Right renal pelvis (tissue), 4 donors: ENCODE measurements at regions not wholly inside any gene's neighbourhood (a gene's known extent, or its start where the extent isn't known, plus 50 kb on each side); places are given as distances from the start of the nearest gene placed in this dataset.

Source experiments
- DNase-seq, 4 donors: peaks; one replicate each; pipeline ENCODE4 v3.0.0-alpha.2; 2013; ENCODE audit warnings: low read depth in 4 of 4, low spot score in 3 of 4, missing footprints in 1 of 4

DNA sequence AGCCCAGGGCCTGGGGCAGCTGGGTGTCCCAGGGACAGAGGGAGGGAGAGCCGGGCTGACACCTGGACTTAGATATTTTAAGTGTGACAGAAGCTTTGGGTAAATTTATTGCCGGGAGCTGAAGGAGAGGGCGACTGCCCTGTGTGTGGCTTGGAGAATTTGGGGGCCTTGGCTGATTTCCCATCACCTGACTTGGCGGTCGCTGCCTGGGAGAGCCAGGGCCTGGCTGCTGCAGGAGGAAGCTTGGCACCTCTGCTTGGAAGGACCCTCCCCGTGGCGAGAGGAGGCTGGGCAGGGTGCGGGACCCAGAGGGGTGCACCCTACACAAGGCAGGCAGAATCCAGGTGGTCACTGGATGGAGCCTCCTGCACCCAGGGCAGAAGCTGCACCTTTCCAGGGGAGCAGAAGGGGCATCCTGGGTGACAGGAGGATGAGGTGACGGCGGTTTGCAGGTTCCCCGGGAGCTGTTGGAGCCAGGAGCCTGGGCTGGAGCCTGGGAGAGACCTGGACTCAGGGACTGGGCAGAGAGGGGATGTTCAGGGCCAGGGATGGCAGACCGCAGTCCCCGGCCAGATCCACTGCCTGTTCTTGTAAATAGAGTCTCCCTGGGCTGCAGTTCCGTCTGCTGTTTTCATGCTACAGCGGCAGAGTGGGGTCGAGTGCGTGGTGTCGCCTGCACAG lies 72.0 kb downstream of the RGS12 start:
- no peak for DNase-seq

DNA sequence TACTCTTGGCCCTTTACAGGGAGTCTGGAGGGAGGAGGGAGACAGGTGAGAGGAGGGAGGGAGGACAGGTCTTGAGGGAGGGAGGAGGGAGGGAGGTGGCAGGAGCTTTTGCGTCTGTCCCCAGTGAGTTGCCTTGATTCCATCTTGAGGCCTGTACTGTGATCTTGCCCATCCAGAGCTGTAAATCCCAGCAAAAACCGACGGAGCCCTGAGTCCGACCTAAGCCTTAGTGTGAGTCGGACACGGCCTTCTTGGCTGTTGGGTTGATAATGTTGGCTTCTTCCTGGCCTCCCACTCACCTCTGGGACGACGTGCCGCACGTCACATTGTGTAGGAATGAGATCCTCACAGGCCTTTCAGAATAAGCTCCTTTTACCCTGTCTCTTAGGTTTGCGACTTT lies 72.5 kb downstream of the RGS12 start:
- no peak for DNase-seq

- DNase-seq, result no peak
These were observed 73.3 kb downstream of the RGS12 start for GRCh38 chr4:3365871-3366842.

- DNase-seq, result no peak
These were observed 74.3 kb downstream of the RGS12 start for GRCh38 chr4:3366893-3367775.

DNA sequence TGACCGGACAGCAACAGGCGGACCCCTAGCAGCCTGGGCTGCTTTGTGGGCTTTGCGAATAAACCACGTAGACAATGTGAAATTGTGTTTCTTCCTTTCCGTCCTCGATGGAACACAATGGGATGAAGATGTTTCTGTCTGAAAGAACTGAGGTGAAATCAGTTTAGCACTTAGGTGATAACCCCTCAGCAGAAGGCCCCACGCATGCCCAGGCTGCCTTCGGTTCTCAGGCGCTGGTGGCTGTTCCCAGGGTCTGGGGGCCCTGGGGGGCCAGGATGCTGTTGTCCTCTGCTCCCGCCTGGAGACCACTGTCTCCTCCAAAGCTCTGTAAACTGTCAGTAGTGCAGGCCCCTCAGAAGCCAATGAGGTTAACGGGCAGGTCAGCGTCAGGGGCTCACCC lies 73.9 kb upstream of the HGFAC start:
- DNase-seq, result no peak

DNA sequence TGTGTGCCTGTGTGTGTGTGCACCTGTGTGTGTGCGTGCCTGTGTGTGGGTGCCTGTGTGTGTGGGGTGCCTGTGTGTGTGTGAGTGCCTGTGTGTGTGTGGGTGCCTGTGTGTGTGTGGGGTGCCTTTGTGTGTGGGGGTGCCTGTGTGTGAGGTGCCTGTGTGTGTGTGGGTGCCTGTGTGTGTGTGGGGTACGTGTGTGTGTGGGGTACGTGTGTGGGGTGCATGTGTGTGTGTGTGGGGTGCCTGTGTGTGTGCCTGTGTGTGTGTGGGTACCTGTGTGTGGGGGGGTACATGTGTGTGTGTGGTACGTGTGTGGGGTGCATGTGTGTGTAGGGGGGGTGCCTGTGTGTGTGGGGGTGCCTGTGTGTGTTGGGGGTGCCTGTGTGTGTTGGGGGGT lies 73.4 kb upstream of the HGFAC start:
- DNase-seq, result no peak

DNA sequence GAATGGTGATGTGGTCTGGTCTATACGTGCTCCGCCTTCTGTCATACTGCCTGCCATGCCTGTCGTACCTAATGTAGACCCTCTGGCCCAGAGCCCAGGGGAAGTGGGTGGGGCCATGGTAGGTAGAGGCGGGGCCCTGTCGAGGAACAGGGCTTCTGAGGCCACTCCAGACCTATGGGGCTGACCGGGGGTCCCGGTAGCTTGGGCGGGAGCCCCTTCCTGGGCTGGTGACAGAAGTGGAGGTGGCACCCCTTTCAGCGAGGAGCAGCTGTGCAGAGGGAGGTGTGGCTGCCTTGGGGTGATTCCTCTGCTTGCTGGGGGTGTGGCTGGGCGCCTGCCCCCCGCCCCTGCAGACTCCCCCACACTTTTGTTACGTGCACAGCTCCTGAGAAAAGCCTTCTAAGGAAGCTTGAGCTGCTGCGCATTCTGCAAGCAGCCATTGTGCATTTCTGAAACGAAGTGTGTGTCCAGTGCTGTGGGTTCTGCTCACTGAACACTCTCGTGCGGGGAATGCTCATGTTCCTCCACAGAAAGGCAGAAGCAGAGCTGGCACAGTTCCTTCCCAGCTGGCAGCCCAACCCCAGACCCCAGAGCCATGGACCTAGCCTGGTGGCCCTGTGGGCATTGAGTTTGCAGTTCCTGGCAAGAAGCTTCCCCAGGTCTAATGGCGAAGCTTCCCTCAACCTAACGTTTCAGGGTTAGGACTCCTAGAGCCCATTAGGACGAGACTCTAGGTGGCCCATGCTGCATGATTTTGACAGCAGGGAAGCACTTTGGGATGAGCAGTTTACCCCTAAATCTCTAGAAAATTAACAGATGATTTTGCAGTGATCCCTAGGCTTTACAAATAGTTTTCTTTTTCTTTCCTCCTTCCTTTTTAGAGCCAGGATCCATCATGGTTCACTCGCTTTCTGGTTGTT lies 72.7 kb upstream of the HGFAC start:
- DNase-seq, result no peak

DNA sequence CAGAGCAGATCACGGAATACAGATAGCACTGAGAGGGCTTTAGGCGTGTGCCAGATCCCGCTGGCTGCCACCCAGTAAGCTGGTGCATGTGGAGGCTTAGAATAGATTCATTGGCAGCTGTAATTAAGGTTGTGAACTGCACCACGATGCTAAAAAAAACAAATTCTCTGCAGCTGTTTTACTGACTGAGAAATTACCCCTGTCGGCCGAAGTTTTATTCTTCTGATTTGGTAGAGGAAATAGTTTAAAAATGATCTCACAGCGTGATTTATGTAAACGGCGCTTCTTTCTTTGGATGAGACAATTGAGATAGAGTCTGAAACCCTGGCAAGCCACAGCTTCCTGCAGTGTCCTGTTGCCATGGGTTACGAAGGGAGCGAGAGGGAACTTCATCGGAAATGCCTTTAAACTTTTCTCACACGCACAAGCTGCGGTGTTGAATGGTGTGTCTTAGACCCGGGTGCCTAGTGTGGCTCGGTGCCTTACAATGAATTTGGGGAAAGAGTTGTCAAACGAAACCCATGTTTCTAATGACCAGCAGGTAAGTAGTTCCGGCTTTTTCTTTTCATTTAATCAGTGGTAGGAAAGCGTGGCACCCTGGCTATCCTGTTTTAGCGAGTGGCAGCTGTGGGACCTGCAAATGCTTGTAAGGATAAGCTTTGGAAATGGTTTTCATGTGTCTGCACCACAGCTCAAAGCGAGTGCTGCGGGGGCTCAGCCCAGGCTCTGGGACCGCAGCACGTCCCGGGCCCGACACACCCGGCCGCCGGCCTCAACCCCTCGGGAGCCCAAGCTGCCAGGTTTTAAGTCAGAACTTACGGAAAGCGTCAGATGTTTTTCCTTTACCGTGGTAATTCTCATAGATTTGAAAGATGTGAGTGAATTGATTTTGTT lies 71.7 kb upstream of the HGFAC start:
- DNase-seq, result no peak

DNA sequence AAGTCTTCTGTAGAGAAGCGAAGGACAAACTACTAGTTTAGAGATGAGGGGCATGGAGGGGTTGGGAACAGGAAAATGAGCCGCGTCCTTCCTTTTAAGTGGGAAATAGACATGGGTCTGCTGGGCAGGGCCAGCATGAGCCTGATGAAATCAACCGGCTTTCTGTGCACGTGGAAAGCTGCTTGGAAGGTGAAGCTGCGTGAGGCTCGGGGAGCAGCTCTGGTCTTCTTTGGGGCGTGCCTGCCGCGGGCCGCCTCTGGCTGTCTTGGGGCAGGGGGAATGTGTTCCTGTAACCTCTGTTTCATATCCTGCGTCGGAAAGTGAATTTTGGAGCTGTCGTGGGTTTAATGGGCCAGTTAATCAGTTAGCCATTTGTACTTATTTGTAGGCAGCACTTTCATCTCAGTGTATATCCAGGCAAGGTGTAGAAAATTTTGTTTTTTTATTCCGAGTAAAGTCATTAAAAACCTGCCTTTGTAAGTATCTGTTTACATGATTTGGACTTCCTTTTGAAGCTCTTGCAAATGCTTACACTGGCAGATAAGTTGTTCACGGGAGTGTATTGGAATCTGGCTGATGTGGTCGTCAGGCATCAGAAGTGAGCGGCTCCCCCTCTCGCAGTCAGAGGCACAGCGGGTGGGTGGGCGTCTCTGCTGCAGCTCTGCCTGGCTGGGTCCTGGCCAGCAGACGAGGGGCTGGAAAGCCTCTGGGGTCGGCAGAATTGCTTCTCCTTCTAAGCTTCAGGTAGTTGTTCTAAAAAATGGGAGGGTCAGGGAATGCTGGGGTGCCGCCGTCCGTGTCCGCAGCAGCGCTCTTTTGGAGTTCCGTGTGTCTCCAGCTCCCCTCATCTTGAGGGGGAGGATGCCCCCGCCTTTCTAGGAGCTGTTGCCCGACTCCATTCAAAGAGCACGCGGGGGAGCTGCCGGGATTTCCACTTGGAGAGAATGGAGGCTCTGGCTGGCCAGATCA lies 70.5 kb upstream of the HGFAC start:
- no peak for DNase-seq

DNA sequence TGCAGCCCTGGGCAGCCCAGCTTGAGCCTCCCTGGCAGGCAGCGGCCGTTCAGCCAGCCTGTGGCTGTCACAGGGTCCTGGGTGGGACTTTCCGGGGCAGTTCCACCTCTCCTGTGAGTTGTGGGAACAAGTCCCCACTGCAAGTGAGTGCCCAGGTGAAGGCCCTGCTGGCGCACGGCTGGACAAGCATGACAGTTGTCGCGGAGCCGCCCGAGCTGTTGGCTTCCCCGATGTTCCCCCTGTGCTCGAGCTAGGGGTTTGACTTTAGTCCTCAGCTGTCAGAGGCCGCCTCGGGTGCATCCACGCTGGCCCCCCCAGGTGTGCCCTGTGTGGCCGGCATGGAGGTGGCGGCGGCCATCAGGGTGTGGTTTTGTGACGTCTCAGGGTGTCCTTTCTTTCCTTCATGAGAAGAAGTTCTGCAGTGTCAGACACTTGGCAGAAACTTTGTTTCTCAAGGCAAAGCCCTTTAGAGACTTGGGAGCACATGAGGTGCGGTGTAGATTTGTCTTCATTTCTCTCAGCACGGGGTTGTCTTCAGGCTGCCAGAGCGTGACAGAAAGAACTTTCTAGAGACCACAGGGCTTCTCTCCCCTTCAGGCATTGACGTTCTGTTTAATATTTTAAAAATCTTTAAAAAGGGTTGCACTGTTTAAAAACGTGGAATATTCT lies 69.4 kb upstream of the HGFAC start:
- DNase-seq, result no peak

GRCh38 chr4:3372933-3373465 lies 68.8 kb upstream of the HGFAC start:
- no peak for DNase-seq

GRCh38 chr4:3373468-3373867 lies 68.3 kb upstream of the HGFAC start:
- no peak for DNase-seq

- no peak for DNase-seq
These were observed 67.6 kb upstream of the HGFAC start for GRCh38 chr4:3374011-3374645.

GRCh38 chr4:3374667-3375066 lies 67.1 kb upstream of the HGFAC start:
- DNase-seq, result no peak

DNA sequence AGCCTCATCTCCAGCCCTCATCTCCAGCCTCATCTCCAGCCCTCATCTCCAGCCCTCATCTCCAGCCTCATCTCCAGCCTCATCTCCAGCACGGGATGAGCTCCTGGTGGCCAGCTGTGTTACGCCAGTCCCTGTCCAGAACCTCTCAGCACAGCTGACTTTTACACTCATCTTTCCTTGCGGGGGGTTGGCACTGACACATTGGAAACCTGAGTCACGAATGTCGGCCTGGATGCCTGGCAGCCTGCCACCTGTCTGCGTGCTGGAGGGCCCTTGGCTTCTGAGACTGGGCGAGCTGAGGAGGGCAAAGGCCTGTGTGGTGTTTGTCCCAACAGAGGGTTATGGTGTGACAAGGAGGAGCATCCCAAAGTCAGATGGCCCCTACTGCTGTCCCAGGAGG lies 66.1 kb upstream of the HGFAC start:
- no peak for DNase-seq

GRCh38 chr4:3376266-3376665 lies 65.5 kb upstream of the HGFAC start:
- DNase-seq, result no peak

GRCh38 chr4:3377557-3377956 lies 64.2 kb upstream of the HGFAC start:
- DNase-seq, result no peak
